IPS-NIHi7 (cell line): ENCODE measurements at regions not wholly inside any gene's neighbourhood (a gene's known extent, or its start where the extent isn't known, plus 50 kb on each side); places are given as distances from the start of the nearest gene placed in this dataset.
"Not testable (repeated sequence)": the region's sequence is repeated elsewhere in the genome, so short reads cannot be mapped to it uniquely, and the experiment has no call there.

Experiments
- DNase-seq: peaks from one replicate; pipeline ENCODE4 v3.0.0; 2012; ENCODE audit warnings: mixed read lengths; ENCODE audit errors: extremely low spot score

- not testable (repeated sequence) for DNase-seq
Measured at GRCh38 chr10:118420049-118420448, 77.9 kb upstream of the FAM204A start.

GRCh38 chr10:118412932-118413331, 70.8 kb upstream of the FAM204A start:
- no peak for DNase-seq

GRCh38 chr10:118412132-118412760, 70.1 kb upstream of the FAM204A start:
- no peak for DNase-seq

GRCh38 chr10:118409295-118409694, 67.2 kb upstream of the FAM204A start:
- no peak for DNase-seq

GRCh38 chr10:118408181-118408580, 66.1 kb upstream of the FAM204A start:
- no peak for DNase-seq

GRCh38 chr10:118407777-118408176, 65.7 kb upstream of the FAM204A start:
- no peak for DNase-seq

- DNase-seq = no peak
Measured at GRCh38 chr10:118407026-118407425, 64.9 kb upstream of the FAM204A start.

- no peak for DNase-seq
Measured at GRCh38 chr10:118405928-118406327, 63.8 kb upstream of the FAM204A start.

GRCh38 chr10:118403967-118404366, 61.8 kb upstream of the FAM204A start:
- no peak for DNase-seq

- no peak for DNase-seq
Measured at GRCh38 chr10:118401708-118402193, 59.6 kb upstream of the FAM204A start.

GRCh38 chr10:118397391-118397790, 55.3 kb upstream of the FAM204A start:
- no peak for DNase-seq

GRCh38 chr10:118395947-118396346, 53.8 kb upstream of the FAM204A start:
- no peak for DNase-seq

GRCh38 chr10:118394301-118395200, 52.4 kb upstream of the FAM204A start:
- no peak for DNase-seq

GRCh38 chr10:118392761-118393160, 50.6 kb upstream of the FAM204A start:
- no peak for DNase-seq
